ENCODE measurements at regions not wholly inside any gene's neighbourhood (a gene's known extent, or its start where the extent isn't known, plus 50 kb on each side); places are given as distances from the start of the nearest gene placed in this dataset.
"Not testable (repeated sequence)": the region's sequence is repeated elsewhere in the genome, so short reads cannot be mapped to it uniquely, and the experiment has no call there.

GRCh38 chr3:72032441-72033135, 247.6 kb upstream of the PROK2 start:
- Mint-ChIP-seq H3K27me3 (ENCODE audit: low read depth) (peaks cover 2% of the 10 kb centered on the region), H3K4me3 (ENCODE audit: low read depth) (no peak overlapping the region), H3K27ac (no peak overlapping the region), H3K9me3 (peaks cover 3% of the 10 kb centered on the region), H3K4me1 (ENCODE audit: low read depth) (peaks cover 19% of the 10 kb centered on the region), H3K36me3 (ENCODE audit: low read depth) (no peaks in the 10 kb centered on the region)
- intact Hi-C loops (cut with micrococcal nuclease): no loop called here
- DNase-seq (ENCODE audit: low spot score): no peak

- H3K27ac Mint-ChIP-seq: peak overlapping the region; percentile 8
- no peak overlapping the region for H3K4me3 Mint-ChIP-seq (ENCODE audit: low read depth)
- intact Hi-C loops (cut with micrococcal nuclease): no loop called here
- H3K36me3 Mint-ChIP-seq (ENCODE audit: low read depth): no peaks in the 10 kb centered on the region
- no peak for DNase-seq (ENCODE audit: low spot score)
- peaks cover 19% of the 10 kb centered on the region for H3K4me1 Mint-ChIP-seq (ENCODE audit: low read depth)
- no peaks in the 10 kb centered on the region for H3K9me3 Mint-ChIP-seq
- no peaks in the 10 kb centered on the region for H3K27me3 Mint-ChIP-seq (ENCODE audit: low read depth)
These were observed 246.6 kb upstream of the PROK2 start for GRCh38 chr3:72031581-72031980.

DNA sequence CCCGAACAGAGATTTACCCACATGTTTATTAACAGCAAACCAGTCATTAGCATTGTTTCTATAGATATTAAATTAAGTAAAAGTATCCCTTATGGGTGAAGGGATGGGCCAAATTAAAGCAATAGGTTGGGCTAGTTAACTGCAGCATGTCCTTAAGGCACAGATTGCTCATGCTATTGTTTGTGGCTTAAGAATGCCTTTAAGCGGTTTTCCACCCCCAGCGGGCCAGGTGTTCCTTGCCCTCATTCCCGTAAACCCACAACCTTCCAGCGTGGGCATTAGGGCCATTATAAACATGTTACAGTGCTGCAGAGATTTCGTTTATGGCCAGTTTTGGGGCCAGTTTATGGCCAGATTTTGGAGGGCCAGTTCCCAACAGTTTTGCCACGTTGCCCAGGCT, 245.3 kb upstream of the PROK2 start:
- H3K4me3 Mint-ChIP-seq (ENCODE audit: low read depth); DNase-seq (ENCODE audit: low spot score); H3K27me3 Mint-ChIP-seq (ENCODE audit: low read depth); H3K36me3 Mint-ChIP-seq (ENCODE audit: low read depth); H3K27ac Mint-ChIP-seq; H3K9me3 Mint-ChIP-seq; intact Hi-C loops (cut with micrococcal nuclease): not testable (repeated sequence)
- peaks cover 19% of the 10 kb centered on the region for H3K4me1 Mint-ChIP-seq (ENCODE audit: low read depth)

DNA sequence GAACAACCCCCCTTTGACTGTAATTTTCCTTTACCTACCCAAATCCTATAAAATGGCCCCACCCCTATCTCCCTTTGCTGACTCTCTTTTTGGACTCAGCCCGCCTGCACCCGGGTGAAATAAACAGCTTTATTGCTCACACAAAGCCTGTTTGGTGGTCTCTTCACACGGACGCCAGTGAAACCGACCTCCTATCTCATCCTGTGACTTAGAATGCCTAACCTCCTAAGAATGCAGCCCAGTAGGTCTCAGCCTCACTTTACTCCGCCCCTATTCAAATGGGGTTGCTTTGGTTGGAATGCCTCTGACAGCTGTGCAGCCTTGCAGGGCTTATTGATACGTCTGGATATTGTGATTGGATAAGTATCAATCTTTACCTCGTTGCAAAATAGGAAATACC, 243.8 kb upstream of the PROK2 start:
- not testable (repeated sequence) for H3K27me3 Mint-ChIP-seq (ENCODE audit: low read depth); H3K27ac Mint-ChIP-seq

DNA sequence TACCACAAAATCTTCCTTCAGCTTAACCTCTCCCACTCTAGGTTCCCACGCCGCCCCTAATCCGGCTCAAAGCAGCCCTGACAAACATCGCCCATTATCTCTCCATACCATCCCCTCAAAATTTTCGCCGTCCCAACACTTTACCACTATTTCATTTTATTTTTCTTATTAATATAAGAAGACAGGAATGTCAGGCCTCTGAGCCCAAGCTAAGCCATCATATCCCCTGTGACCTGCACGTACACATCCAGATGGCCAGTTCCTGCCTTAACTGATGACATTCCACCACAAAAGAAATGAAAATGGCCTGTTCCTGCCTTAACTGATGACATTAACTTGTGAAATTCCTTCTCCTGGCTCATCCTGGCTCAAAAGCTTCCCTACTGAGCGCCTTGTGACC, 243.4 kb upstream of the PROK2 start:
- intact Hi-C loops (cut with micrococcal nuclease); H3K27ac Mint-ChIP-seq; H3K9me3 Mint-ChIP-seq; H3K36me3 Mint-ChIP-seq (ENCODE audit: low read depth); DNase-seq (ENCODE audit: low spot score); H3K4me3 Mint-ChIP-seq (ENCODE audit: low read depth); H3K27me3 Mint-ChIP-seq (ENCODE audit: low read depth): not testable (repeated sequence)
- peaks cover 13% of the 10 kb centered on the region for H3K4me1 Mint-ChIP-seq (ENCODE audit: low read depth)

More for the DNA sequence above, 243.8 kb upstream of the PROK2 start:
- intact Hi-C loops (cut with micrococcal nuclease); H3K36me3 Mint-ChIP-seq (ENCODE audit: low read depth); H3K4me3 Mint-ChIP-seq (ENCODE audit: low read depth); DNase-seq (ENCODE audit: low spot score); H3K9me3 Mint-ChIP-seq: not testable (repeated sequence)
- H3K4me1 Mint-ChIP-seq (ENCODE audit: low read depth): peaks cover 13% of the 10 kb centered on the region

GRCh38 chr3:72027728-72028127, 242.8 kb upstream of the PROK2 start:
- H3K4me1 Mint-ChIP-seq (ENCODE audit: low read depth): peaks cover 13% of the 10 kb centered on the region
- DNase-seq (ENCODE audit: low spot score); H3K9me3 Mint-ChIP-seq; H3K27ac Mint-ChIP-seq; H3K27me3 Mint-ChIP-seq (ENCODE audit: low read depth); H3K36me3 Mint-ChIP-seq (ENCODE audit: low read depth); intact Hi-C loops (cut with micrococcal nuclease); H3K4me3 Mint-ChIP-seq (ENCODE audit: low read depth): not testable (repeated sequence)

DNA sequence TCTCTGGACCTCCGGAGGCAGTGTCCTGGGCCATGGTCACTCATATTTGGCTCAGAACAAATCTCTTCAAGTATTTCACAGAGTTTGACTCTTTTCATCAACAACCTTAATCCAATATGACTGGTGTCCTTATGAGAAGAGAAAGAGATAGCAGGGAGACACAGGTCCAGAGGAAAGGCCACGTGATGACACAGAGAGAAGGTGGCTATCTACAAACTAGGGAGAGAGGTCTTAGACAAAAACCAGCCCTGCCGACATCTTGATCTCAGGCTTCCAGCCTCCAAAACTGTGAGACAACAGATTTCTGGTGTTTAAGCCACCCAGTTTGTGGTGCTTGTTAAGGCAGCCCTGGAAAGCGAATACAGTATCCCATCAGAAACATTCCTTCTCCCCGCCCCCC, 237.1 kb upstream of the PROK2 start:
- H3K4me3 Mint-ChIP-seq (ENCODE audit: low read depth): no peak overlapping the region
- no peak overlapping the region for H3K27ac Mint-ChIP-seq
- no peaks in the 10 kb centered on the region for H3K27me3 Mint-ChIP-seq (ENCODE audit: low read depth)
- no peak for DNase-seq (ENCODE audit: low spot score)
- no peaks in the 10 kb centered on the region for H3K9me3 Mint-ChIP-seq
- intact Hi-C loops (cut with micrococcal nuclease): no loop called here
- no peaks in the 10 kb centered on the region for H3K36me3 Mint-ChIP-seq (ENCODE audit: low read depth)
- peaks cover 8% of the 10 kb centered on the region for H3K4me1 Mint-ChIP-seq (ENCODE audit: low read depth)

DNA sequence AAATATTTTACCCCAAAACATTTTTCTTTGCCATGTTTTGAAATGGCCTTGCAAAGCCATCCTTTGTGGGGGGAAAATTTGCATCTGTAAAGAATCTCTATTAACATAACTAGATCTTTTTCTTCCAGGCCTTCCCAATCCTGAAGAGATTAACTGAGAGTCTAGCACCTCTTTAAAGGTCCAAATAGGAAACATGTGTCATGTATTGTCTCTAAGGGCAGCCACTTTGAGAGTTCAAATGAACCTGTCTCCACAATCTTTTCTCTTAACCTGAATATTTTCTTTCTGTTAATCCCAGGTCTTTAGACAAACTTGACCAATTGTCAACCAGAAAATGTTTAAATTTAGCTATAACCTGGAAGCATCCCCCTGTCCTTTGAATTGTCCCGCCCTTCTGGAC, 236.6 kb upstream of the PROK2 start:
- Mint-ChIP-seq H3K9me3 (no peaks in the 10 kb centered on the region), H3K4me1 (ENCODE audit: low read depth) (peaks cover 8% of the 10 kb centered on the region), H3K27ac (no peak overlapping the region), H3K27me3 (ENCODE audit: low read depth) (no peaks in the 10 kb centered on the region), H3K4me3 (ENCODE audit: low read depth) (no peak overlapping the region), H3K36me3 (ENCODE audit: low read depth) (no peaks in the 10 kb centered on the region)
- intact Hi-C loops (cut with micrococcal nuclease): no loop called here
- DNase-seq (ENCODE audit: low spot score): no peak

DNA sequence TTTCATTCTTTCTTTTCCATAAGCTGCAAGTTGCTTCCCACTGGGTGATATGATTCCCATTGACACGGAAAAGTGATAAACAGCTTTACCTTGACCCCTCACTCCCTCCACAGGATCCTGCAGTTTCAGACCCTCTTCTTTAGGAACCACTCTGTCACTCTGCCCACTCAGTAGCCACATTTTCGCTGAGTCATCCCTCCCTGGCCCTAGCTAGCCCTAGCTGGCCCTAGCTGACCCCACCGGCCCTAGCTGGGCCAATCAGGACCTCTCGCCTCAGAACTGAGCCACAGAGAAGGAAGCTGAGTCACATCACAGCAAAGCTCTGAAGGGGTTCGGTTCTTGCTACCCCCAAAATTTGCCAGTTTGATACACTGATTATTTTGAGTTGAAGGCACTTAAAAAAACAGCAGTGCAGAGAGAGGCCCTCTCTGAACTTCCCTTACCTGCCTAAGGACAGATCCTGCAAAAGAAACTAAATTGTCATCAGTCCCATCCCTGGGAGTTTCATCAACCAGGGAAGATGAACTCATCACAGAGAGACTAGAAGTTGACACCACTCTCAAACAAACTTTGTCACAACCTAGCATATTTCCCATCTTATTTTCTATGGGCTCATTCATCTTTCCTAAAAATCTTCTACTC, 233.5 kb upstream of the PROK2 start:
- Mint-ChIP-seq H3K4me1 (ENCODE audit: low read depth) (peaks cover 8% of the 10 kb centered on the region), H3K27me3 (ENCODE audit: low read depth) (no peaks in the 10 kb centered on the region), H3K4me3 (ENCODE audit: low read depth) (no peak overlapping the region), H3K27ac (no peak overlapping the region), H3K9me3 (no peaks in the 10 kb centered on the region), H3K36me3 (ENCODE audit: low read depth) (no peaks in the 10 kb centered on the region)
- intact Hi-C loops (cut with micrococcal nuclease): no loop called here
- DNase-seq (ENCODE audit: low spot score): no peak

GRCh38 chr3:72017935-72018334, 233.0 kb upstream of the PROK2 start:
- Mint-ChIP-seq H3K27me3 (ENCODE audit: low read depth) (peaks cover 2% of the 10 kb centered on the region), H3K36me3 (ENCODE audit: low read depth) (no peaks in the 10 kb centered on the region), H3K4me3 (ENCODE audit: low read depth) (no peak overlapping the region), H3K9me3 (no peaks in the 10 kb centered on the region), H3K27ac (no peak overlapping the region), H3K4me1 (ENCODE audit: low read depth) (peaks cover 8% of the 10 kb centered on the region)
- intact Hi-C loops (cut with micrococcal nuclease): no loop called here
- no peak for DNase-seq (ENCODE audit: low spot score)

DNA sequence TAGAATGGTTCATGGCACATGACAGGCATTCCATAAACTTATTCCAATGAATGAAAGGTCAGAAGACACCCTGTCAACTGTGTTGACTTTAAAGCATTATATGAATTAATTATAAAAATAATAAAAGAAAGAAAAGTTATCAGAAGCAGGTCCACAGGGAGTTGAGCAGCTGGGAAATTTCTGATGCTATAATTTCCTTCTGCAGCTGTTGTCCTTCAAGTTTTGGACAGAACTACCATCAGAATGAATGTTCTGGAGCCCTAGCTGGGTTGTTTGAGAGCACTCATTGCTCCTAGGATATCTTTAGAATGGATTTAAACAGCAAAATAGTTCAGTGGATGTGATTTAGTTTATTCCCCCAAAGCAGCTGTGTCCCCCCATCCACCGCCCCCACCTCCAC, 232.4 kb upstream of the PROK2 start:
- no peaks in the 10 kb centered on the region for H3K9me3 Mint-ChIP-seq

DNA sequence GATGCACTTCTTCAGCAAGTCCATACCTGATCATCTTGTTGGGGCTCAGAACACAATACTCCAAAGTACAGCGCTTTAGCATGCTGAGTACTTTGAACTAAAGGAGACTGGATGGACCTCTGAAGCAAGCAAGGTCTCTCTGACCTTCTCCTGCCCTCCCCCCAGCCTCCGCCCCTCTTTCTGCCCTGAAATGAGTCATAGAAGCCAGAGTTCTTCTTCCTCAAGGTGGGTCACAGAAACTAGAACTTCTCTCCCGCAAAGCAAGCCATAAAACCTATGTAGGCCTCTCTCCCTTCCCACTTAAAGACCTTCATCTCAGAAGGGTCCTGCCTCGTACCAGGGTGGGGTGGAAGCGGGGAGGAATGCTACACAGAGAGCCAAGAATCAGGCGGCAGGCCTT, 230.5 kb upstream of the PROK2 start:
- intact Hi-C loops (cut with micrococcal nuclease): no loop called here
- no peaks in the 10 kb centered on the region for H3K36me3 Mint-ChIP-seq (ENCODE audit: low read depth)
- H3K4me3 Mint-ChIP-seq (ENCODE audit: low read depth): no peak overlapping the region
- H3K27me3 Mint-ChIP-seq (ENCODE audit: low read depth): peaks cover 5% of the 10 kb centered on the region
- H3K9me3 Mint-ChIP-seq: no peaks in the 10 kb centered on the region
- H3K27ac Mint-ChIP-seq: no peak overlapping the region
- no peak for DNase-seq (ENCODE audit: low spot score)
- H3K4me1 Mint-ChIP-seq (ENCODE audit: low read depth): peaks cover 10% of the 10 kb centered on the region

More for the DNA sequence above, 232.4 kb upstream of the PROK2 start:
- no peaks in the 10 kb centered on the region for H3K36me3 Mint-ChIP-seq (ENCODE audit: low read depth)
- intact Hi-C loops (cut with micrococcal nuclease): no loop called here
- no peak for DNase-seq (ENCODE audit: low spot score)
- H3K4me1 Mint-ChIP-seq (ENCODE audit: low read depth): peaks cover 8% of the 10 kb centered on the region
- no peak overlapping the region for H3K4me3 Mint-ChIP-seq (ENCODE audit: low read depth)
- no peak overlapping the region for H3K27ac Mint-ChIP-seq
- peaks cover 3% of the 10 kb centered on the region for H3K27me3 Mint-ChIP-seq (ENCODE audit: low read depth)

- H3K4me3 Mint-ChIP-seq (ENCODE audit: low read depth): no peak overlapping the region
- no peaks in the 10 kb centered on the region for H3K9me3 Mint-ChIP-seq
- H3K27me3 Mint-ChIP-seq (ENCODE audit: low read depth): peaks cover 5% of the 10 kb centered on the region
- peaks cover 8% of the 10 kb centered on the region for H3K4me1 Mint-ChIP-seq (ENCODE audit: low read depth)
- H3K36me3 Mint-ChIP-seq (ENCODE audit: low read depth): no peaks in the 10 kb centered on the region
- H3K27ac Mint-ChIP-seq: no peak overlapping the region
- intact Hi-C loops (cut with micrococcal nuclease): no loop called here
- no peak for DNase-seq (ENCODE audit: low spot score)
These were observed 228.1 kb upstream of the PROK2 start for GRCh38 chr3:72013084-72013483.

All from activated T-helper 2 cell treated with anti-CD3 and anti-CD28 coated beads, Interferon-gamma antibody, Interleukin-2, Interleukin-4, amounts not matched to agents 10 μg/mL and 5 μg/mL and 100 μg/mL, durations not matched to agents 14 hours and 24 hours and 36 hours (primary cell).